Neural cell (in vitro differentiated cells): ENCODE measurements at regions not wholly inside any gene's neighbourhood (a gene's known extent, or its start where the extent isn't known, plus 50 kb on each side); places are given as distances from the start of the nearest gene placed in this dataset.

Source experiments
- H2AFZ ChIP-seq: fragments of 200-600, 300-800 bp; sonication (generic), shearing (Covaris generic); 2 replicates; pipeline ENCODE4 v1.6.0; 2014; ENCODE audit warnings: low read depth, mild to moderate bottlenecking, antibody characterized with exemption, low read length, moderate library complexity
- H3F3A ChIP-seq: fragments of 200-600 bp; shearing (Covaris generic); 2 replicates; pipeline ENCODE4 v1.6.1; 2016; ENCODE audit warnings: mild to moderate bottlenecking, moderate library complexity, mixed read lengths, antibody characterized with exemption, low read length; ENCODE audit not compliant: insufficient read depth, poor library complexity, severe bottlenecking
- H3K27ac ChIP-seq: fragments of 200-600, 300-800 bp; sonication (generic), shearing (Covaris generic); 2 replicates; pipeline ENCODE4 v1.5.1; 2014; ENCODE audit warnings: mild to moderate bottlenecking, low read length, moderate library complexity
- H3K27me3 ChIP-seq: fragments of 300-800, 200-600 bp; sonication (generic), shearing (Covaris generic); 2 replicates; pipeline ENCODE4 v1.6.0; 2014; ENCODE audit warnings: mild to moderate bottlenecking, low read depth, low read length, moderate library complexity; ENCODE audit not compliant: insufficient read depth
- H3K36me3 ChIP-seq: fragments of 300-800, 200-600 bp; sonication (generic), shearing (Covaris generic); 2 replicates; pipeline ENCODE4 v1.5.1; 2014; ENCODE audit warnings: mild to moderate bottlenecking, antibody characterized with exemption, low read length, moderate library complexity; ENCODE audit not compliant: insufficient read depth
- H3K4me2 ChIP-seq: fragments of 300-800, 200-600 bp; sonication (generic), shearing (Covaris generic); 2 replicates; pipeline ENCODE4 v1.6.0; 2014; ENCODE audit warnings: mild to moderate bottlenecking, low read length
- H3K4me3 ChIP-seq: fragments of 300-800, 200-600 bp; sonication (generic), shearing (Covaris generic); 2 replicates; pipeline ENCODE4 v1.5.1; 2014; ENCODE audit warnings: mild to moderate bottlenecking, low read length, moderate library complexity
- H3K79me2 ChIP-seq: fragments of 200-600 bp; shearing (Covaris generic); replicated peaks from 2 replicates; pipeline ENCODE4 v1.6.0; 2014; ENCODE audit warnings: mild to moderate bottlenecking, low read length, moderate library complexity; ENCODE audit not compliant: insufficient read depth
- H3K9ac ChIP-seq: fragments of 300-800, 200-600 bp; sonication (generic), shearing (Covaris generic); 2 replicates; pipeline ENCODE4 v1.6.1; 2016; ENCODE audit warnings: mild to moderate bottlenecking, low read length, mixed read lengths
- H3K9me2 ChIP-seq: fragments of 200-600 bp; shearing (Covaris generic); 2 replicates; pipeline ENCODE4 v1.6.1; 2016; ENCODE audit warnings: mild to moderate bottlenecking, low read length, mixed read lengths; ENCODE audit not compliant: insufficient read depth
- H3K9me3 ChIP-seq: fragments of 200-600, 300-800 bp; sonication (generic), shearing (Covaris generic); 2 replicates; pipeline ENCODE4 v1.6.1; 2016; ENCODE audit warnings: mild to moderate bottlenecking, mixed run types, low read length, moderate library complexity, mixed read lengths
- H4K20me1 ChIP-seq: fragments of 200-600 bp; shearing (Covaris generic); 2 replicates; pipeline ENCODE4 v1.6.1; 2016; ENCODE audit warnings: mild to moderate bottlenecking, mixed run types; ENCODE audit not compliant: insufficient read depth
- EP300 ChIP-seq: fragments of 450-650 bp; conservative IDR thresholded peaks from 2 replicates; pipeline ENCODE4 v1.6.1; 2014; ENCODE audit warnings: antibody characterized with exemption, mild to moderate bottlenecking, moderate library complexity; ENCODE audit not compliant: poor library complexity, severe bottlenecking
- EZH2 ChIP-seq: fragments of 200-600, 300-800 bp; shearing (Covaris generic), sonication (generic); IDR thresholded peaks from 2 replicates; pipeline ENCODE4 v1.6.1; 2014; ENCODE audit warnings: antibody characterized with exemption, low read length, borderline replicate concordance, mild to moderate bottlenecking; ENCODE audit not compliant: insufficient read depth, poor library complexity, severe bottlenecking
- MXI1 ChIP-seq: fragments of 450-650 bp; conservative IDR thresholded peaks from 2 replicates; pipeline ENCODE4 v1.6.1; 2014; ENCODE audit warnings: antibody characterized with exemption, mild to moderate bottlenecking; ENCODE audit not compliant: poor library complexity, severe bottlenecking
- POLR2AphosphoS5 ChIP-seq: IDR thresholded peaks from 2 replicates; pipeline ENCODE4 v1.6.1; 2012
- RAD21 ChIP-seq: fragments of 450-650 bp; conservative IDR thresholded peaks from 2 replicates; pipeline ENCODE4 v1.6.1; 2014; ENCODE audit warnings: antibody characterized with exemption, mild to moderate bottlenecking, moderate library complexity
- TAF1 ChIP-seq: IDR thresholded peaks from 2 replicates; pipeline ENCODE4 v1.6.1; 2012; ENCODE audit warnings: low read depth
- TF ChIP-seq, protein P1 (sequence below): IDR thresholded peaks from 2 replicates; pipeline ENCODE4 v1.6.1; 2012; ENCODE audit warnings: borderline replicate concordance
- TF ChIP-seq, protein P2 (sequence below): fragments of 450-650 bp; IDR thresholded peaks from 2 replicates; pipeline ENCODE4 v1.5.1; 2014; ENCODE audit warnings: antibody characterized with exemption, mild to moderate bottlenecking, moderate library complexity; ENCODE audit not compliant: poor library complexity, severe bottlenecking

DNA sequence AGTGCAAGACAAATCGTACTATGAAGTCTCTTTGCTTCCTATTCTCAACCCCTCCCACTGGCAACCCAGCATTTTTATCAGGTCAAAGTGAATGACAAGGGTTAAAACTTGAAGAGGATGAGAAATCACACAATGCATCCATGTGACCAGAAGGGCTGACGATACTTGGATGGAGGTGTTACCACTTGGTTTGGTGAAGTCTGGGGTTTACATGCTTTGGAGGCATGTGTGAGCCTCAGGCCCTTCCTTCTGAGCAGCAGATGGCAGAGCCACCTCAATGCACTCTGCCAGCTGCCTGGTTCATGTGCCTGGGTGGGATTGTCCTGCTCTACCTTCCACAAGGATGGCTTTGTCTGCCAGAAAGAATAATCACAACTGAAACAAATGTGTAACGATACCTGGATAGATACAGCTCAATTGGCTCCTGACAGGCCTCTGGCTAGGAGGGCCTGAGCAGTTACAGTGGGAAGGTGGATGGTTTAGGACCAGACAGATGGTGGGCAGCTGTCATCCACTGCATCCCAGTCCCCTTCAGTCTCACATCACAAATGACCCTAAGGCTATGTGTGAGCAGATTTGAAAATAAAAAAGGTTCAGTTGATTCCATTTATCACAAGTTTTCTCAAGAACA is 51.5 kb upstream of the CNIH3 start:
- Histone ChIP-seq H3K4me3 (no peak overlapping the region), H3K9ac (no peak overlapping the region), H3K9me3 (no peaks in the 10 kb centered on the region), H3K36me3 (no peaks in the 10 kb centered on the region), H3K27me3 (no peaks in the 10 kb centered on the region), H3K9me2 (no peaks in the 10 kb centered on the region), H3K79me2 (no peaks in the 10 kb centered on the region), H4K20me1 (no peaks in the 10 kb centered on the region), H3F3A (no peaks in the 10 kb centered on the region), H3K27ac (no peak overlapping the region), H2AFZ (no peak overlapping the region), H3K4me2 (no peak overlapping the region)
- TF ChIP-seq EZH2 (no peak), EP300 (no peak), RAD21 (no peak), POLR2AphosphoS5 (no peak), TAF1 (no peak), MXI1 (no peak)
- TF ChIP-seq, protein P1, sequence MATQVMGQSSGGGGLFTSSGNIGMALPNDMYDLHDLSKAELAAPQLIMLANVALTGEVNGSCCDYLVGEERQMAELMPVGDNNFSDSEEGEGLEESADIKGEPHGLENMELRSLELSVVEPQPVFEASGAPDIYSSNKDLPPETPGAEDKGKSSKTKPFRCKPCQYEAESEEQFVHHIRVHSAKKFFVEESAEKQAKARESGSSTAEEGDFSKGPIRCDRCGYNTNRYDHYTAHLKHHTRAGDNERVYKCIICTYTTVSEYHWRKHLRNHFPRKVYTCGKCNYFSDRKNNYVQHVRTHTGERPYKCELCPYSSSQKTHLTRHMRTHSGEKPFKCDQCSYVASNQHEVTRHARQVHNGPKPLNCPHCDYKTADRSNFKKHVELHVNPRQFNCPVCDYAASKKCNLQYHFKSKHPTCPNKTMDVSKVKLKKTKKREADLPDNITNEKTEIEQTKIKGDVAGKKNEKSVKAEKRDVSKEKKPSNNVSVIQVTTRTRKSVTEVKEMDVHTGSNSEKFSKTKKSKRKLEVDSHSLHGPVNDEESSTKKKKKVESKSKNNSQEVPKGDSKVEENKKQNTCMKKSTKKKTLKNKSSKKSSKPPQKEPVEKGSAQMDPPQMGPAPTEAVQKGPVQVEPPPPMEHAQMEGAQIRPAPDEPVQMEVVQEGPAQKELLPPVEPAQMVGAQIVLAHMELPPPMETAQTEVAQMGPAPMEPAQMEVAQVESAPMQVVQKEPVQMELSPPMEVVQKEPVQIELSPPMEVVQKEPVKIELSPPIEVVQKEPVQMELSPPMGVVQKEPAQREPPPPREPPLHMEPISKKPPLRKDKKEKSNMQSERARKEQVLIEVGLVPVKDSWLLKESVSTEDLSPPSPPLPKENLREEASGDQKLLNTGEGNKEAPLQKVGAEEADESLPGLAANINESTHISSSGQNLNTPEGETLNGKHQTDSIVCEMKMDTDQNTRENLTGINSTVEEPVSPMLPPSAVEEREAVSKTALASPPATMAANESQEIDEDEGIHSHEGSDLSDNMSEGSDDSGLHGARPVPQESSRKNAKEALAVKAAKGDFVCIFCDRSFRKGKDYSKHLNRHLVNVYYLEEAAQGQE: no peak
- TF ChIP-seq, protein P2, sequence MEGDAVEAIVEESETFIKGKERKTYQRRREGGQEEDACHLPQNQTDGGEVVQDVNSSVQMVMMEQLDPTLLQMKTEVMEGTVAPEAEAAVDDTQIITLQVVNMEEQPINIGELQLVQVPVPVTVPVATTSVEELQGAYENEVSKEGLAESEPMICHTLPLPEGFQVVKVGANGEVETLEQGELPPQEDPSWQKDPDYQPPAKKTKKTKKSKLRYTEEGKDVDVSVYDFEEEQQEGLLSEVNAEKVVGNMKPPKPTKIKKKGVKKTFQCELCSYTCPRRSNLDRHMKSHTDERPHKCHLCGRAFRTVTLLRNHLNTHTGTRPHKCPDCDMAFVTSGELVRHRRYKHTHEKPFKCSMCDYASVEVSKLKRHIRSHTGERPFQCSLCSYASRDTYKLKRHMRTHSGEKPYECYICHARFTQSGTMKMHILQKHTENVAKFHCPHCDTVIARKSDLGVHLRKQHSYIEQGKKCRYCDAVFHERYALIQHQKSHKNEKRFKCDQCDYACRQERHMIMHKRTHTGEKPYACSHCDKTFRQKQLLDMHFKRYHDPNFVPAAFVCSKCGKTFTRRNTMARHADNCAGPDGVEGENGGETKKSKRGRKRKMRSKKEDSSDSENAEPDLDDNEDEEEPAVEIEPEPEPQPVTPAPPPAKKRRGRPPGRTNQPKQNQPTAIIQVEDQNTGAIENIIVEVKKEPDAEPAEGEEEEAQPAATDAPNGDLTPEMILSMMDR: no peak

DNA sequence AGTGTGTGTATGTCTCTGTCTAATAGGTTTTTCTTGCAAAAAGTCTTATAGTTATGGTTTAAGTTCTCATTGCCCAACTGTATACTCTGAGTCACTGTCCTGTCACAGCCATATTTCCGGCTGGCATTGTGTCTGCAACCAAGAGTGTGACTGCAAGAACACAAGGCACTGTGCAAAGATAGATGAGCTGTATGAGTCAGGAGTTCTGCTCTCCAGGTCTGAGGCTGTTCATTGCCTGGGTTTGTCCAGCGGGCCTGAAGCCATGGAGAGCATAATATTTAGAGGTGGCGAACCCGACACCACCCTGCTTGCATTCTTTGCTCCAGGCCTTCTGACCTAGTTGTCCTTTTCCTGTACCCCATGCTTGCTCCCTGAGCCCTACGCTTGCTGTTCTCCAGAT is 50.9 kb upstream of the CNIH3 start:
- no peak overlapping the region for H3K4me3 ChIP-seq
- H3K9me2 ChIP-seq: no peaks in the 10 kb centered on the region
- no peaks in the 10 kb centered on the region for H3K79me2 ChIP-seq
- H4K20me1 ChIP-seq: no peaks in the 10 kb centered on the region
- H2AFZ ChIP-seq: no peak overlapping the region
- no peaks in the 10 kb centered on the region for H3K9me3 ChIP-seq
- H3K9ac ChIP-seq: no peak overlapping the region
- no peaks in the 10 kb centered on the region for H3K36me3 ChIP-seq
- no peak overlapping the region for H3K27ac ChIP-seq
- TF ChIP-seq MXI1: no peak
- no peaks in the 10 kb centered on the region for H3F3A ChIP-seq
- no peak overlapping the region for H3K4me2 ChIP-seq
- no peaks in the 10 kb centered on the region for H3K27me3 ChIP-seq
